ENCODE measurements at regions not wholly inside any gene's neighbourhood (a gene's known extent, or its start where the extent isn't known, plus 50 kb on each side); places are given as distances from the start of the nearest gene placed in this dataset.

DNA sequence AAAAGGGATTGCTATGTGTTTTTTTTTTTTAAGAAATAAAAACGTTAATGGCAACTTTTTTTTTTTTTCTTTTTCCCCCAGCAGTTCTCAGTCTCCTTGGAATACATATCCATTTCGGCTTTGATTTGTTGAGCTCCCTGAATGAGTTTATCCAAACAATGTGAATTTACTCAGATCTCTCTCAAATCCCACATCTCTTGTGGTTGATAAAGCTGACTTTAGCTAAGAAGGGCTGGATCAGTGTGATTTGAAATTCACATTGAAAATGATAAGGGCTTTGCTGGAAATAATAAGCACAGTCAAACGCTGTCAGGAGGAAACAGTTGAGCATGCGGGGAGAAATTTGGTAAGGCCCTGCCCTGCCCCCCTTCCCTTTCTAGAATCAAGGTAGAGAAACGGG is 74.1 kb upstream of the IRX3 start:
- peaks cover 0 to 5% (median 0%) of the 10 kb centered on the region in 3 donors for H3K27me3 ChIP-seq (ENCODE audit: insufficient read depth in 3 of 3, low read length in 2 of 3)
- no peaks in the 10 kb centered on the region for H3K36me3 ChIP-seq (ENCODE audit: insufficient read depth in 1 of 2, low read depth in 1 of 2)
- ATAC-seq = no peak
- WGBS, 3 donors = 51 to 62% (median 60%) methylated on average over 5 of the region's 5 CpGs
- H3K4me1 ChIP-seq = no peaks in the 10 kb centered on the region
- H3K9me3 ChIP-seq = no peaks in the 10 kb centered on the region
- H3K4me3 ChIP-seq = no peak overlapping the region
- TF ChIP-seq, protein P1, sequence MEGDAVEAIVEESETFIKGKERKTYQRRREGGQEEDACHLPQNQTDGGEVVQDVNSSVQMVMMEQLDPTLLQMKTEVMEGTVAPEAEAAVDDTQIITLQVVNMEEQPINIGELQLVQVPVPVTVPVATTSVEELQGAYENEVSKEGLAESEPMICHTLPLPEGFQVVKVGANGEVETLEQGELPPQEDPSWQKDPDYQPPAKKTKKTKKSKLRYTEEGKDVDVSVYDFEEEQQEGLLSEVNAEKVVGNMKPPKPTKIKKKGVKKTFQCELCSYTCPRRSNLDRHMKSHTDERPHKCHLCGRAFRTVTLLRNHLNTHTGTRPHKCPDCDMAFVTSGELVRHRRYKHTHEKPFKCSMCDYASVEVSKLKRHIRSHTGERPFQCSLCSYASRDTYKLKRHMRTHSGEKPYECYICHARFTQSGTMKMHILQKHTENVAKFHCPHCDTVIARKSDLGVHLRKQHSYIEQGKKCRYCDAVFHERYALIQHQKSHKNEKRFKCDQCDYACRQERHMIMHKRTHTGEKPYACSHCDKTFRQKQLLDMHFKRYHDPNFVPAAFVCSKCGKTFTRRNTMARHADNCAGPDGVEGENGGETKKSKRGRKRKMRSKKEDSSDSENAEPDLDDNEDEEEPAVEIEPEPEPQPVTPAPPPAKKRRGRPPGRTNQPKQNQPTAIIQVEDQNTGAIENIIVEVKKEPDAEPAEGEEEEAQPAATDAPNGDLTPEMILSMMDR (IDR thresholded peaks at IDR 0.05) = no peak
- intact Hi-C loops (cut with DNase I) = no loop called here
- no peak for DNase-seq
- no peak overlapping the region for H3K27ac ChIP-seq

DNA sequence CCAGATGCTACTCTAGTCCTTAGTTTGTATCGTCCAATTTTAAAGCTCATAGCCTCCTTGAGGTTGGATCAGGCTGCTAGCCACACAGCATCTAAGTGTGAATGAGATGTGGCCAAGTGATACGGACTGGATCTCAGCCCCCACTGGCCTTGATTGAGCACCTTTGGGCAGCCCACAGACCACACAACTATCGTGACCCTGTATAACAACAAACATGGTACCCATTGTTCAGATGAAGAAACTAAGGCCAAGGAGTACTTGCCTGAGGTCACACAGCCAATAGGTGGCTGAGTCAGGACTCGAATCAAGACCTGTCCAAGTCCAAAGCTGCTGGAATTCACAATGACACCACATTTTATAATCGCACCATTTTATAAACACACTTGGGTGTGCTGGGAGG is 73.0 kb upstream of the IRX3 start:
- no peak for ATAC-seq
- Histone ChIP-seq H3K36me3 (ENCODE audit: insufficient read depth in 1 of 2, low read depth in 1 of 2) (no peaks in the 10 kb centered on the region), H3K4me1 (no peaks in the 10 kb centered on the region), H3K4me3 (no peak overlapping the region), H3K27me3 (ENCODE audit: insufficient read depth in 3 of 3, low read length in 2 of 3) (peaks cover 0 to 5% (median 0%) of the 10 kb centered on the region in 3 donors), H3K27ac (no peak overlapping the region), H3K9me3 (peaks cover 5% of the 10 kb centered on the region)
- no peak for DNase-seq
- TF ChIP-seq, protein P1 (IDR thresholded peaks at IDR 0.05) = no peak
- intact Hi-C loops (cut with DNase I) = no loop called here
- WGBS, 3 donors = 81 to 84% (median 83%) methylated on average over 5 of the region's 5 CpGs

DNA sequence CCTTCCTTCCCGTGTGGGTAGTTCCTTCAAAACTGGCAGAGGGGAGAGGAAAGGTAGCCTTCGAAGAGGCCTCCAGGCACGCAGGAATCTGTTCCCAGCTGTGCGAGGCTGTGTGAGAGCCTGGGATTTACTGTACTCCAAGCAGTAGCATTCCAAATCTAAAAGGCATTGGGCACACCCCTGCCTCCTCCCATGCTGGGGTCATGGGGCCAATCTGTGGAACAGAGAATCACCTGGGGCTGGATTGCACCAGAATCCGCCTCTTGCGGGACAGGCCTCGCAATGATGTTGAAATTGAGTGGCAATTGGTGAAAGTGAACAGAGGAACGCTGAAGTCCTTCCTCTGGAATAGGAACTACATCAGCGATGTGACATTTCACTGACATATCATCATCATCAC is 72.5 kb upstream of the IRX3 start:
- 67 to 71% (median 69%) methylated on average over 8 to 9 of the region's 9 CpGs for WGBS, 3 donors
- TF ChIP-seq, protein P1 (IDR thresholded peaks at IDR 0.05) = no peak
- ATAC-seq (no peak), DNase-seq (no peak)
- peaks cover 8% of the 10 kb centered on the region for H3K9me3 ChIP-seq
- H3K27me3 ChIP-seq (ENCODE audit: insufficient read depth in 3 of 3, low read length in 2 of 3) = peaks cover 0 to 5% (median 0%) of the 10 kb centered on the region in 3 donors
- H3K4me3 ChIP-seq = no peak overlapping the region
- no peaks in the 10 kb centered on the region for H3K4me1 ChIP-seq
- intact Hi-C loops (cut with DNase I) = no loop called here
- no peak overlapping the region for H3K27ac ChIP-seq
- no peaks in the 10 kb centered on the region for H3K36me3 ChIP-seq (ENCODE audit: insufficient read depth in 1 of 2, low read depth in 1 of 2)

DNA sequence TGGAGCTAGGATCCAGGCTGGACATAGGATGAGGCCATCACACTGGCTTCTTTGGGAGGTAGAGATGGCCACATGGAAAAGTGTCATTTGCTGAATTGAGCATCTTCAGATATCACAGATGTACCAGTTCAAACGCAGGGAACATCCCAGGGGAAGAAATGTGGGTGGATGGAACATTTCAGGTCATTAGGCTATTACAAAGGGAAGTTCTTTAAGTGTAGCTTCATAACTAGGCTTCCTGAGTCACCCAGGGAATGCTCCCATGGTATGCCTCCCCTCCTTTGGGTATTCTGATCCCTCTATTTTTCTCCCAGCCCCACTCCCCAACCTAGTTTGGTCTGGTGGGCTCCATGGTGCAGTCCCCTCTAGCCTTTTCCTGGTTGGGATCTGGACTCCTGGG is 69.8 kb upstream of the IRX3 start:
- Histone ChIP-seq H3K36me3 (ENCODE audit: insufficient read depth in 1 of 2, low read depth in 1 of 2) (no peaks in the 10 kb centered on the region), H3K9me3 (peaks cover 15% of the 10 kb centered on the region), H3K27me3 (ENCODE audit: insufficient read depth in 3 of 3, low read length in 2 of 3) (peaks cover 0 to 5% (median 0%) of the 10 kb centered on the region in 3 donors), H3K4me1 (no peaks in the 10 kb centered on the region), H3K27ac (no peak overlapping the region), H3K4me3 (no peak overlapping the region)
- DNase-seq = no peak
- 25 to 47% (median 35%) methylated on average over 1 of the region's 1 CpG for WGBS, 3 donors
- TF ChIP-seq, protein P1 (IDR thresholded peaks at IDR 0.05) = no peak
- ATAC-seq = no peak
- intact Hi-C loops (cut with DNase I) = no loop called here

DNA sequence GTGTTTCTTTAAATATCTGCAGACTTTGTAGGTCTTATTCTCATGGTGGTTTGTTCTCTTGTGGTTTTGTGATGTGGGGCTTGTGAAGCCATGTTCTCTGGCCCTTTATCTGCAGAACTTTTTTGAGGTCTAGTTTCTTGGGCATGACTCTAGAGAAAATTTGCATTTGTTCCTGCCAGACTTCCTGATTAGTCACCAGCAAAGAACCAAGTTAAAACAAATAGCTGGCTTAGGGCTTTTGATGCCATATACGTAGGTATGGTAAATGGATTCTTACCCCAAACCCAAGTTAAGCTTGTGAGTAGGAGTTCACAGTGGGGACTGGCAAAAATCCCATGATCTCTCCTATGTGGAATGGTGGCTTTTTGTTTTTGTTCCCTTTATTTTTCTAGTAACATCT is 68.7 kb upstream of the IRX3 start:
- H3K4me3 ChIP-seq = no peak overlapping the region
- H3K27me3 ChIP-seq (ENCODE audit: insufficient read depth in 3 of 3, low read length in 2 of 3) = peaks cover 0 to 5% (median 0%) of the 10 kb centered on the region in 3 donors
- no peak for ATAC-seq
- no peaks in the 10 kb centered on the region for H3K4me1 ChIP-seq
- 73 to 93% (median 89%) methylated on average over 1 of the region's 1 CpG for whole genome bisulfite sequencing, 3 donors
- H3K36me3 ChIP-seq (ENCODE audit: insufficient read depth in 1 of 2, low read depth in 1 of 2) = no peaks in the 10 kb centered on the region
- peaks cover 15% of the 10 kb centered on the region for H3K9me3 ChIP-seq
- TF ChIP-seq, protein P1 (IDR thresholded peaks at IDR 0.05) = no peak
- intact Hi-C loops (cut with DNase I) = no loop called here
- no peak overlapping the region for H3K27ac ChIP-seq
- DNase-seq = no peak

All from psoas muscle (tissue), 7 donors.